ENCODE measurements at regions not wholly inside any gene's neighbourhood (a gene's known extent, or its start where the extent isn't known, plus 50 kb on each side); places are given as distances from the start of the nearest gene placed in this dataset.

- in situ Hi-C loops (cut with MboI; ENCODE audit: low sequenced_read_pairs, unreplicated experiment), result no loop called here
- DNase-seq (ENCODE audit: low spot score), result no peak
- TF ChIP-seq, protein P1, sequence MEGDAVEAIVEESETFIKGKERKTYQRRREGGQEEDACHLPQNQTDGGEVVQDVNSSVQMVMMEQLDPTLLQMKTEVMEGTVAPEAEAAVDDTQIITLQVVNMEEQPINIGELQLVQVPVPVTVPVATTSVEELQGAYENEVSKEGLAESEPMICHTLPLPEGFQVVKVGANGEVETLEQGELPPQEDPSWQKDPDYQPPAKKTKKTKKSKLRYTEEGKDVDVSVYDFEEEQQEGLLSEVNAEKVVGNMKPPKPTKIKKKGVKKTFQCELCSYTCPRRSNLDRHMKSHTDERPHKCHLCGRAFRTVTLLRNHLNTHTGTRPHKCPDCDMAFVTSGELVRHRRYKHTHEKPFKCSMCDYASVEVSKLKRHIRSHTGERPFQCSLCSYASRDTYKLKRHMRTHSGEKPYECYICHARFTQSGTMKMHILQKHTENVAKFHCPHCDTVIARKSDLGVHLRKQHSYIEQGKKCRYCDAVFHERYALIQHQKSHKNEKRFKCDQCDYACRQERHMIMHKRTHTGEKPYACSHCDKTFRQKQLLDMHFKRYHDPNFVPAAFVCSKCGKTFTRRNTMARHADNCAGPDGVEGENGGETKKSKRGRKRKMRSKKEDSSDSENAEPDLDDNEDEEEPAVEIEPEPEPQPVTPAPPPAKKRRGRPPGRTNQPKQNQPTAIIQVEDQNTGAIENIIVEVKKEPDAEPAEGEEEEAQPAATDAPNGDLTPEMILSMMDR (IDR thresholded peaks at IDR 0.05; ENCODE audit: borderline replicate concordance, control extremely low read depth, extremely low read depth, insufficient read depth, missing control alignments), result no peak
Observed at GRCh38 chr13:111663505-111663904, 343.1 kb downstream of the TEX29 start.

DNA sequence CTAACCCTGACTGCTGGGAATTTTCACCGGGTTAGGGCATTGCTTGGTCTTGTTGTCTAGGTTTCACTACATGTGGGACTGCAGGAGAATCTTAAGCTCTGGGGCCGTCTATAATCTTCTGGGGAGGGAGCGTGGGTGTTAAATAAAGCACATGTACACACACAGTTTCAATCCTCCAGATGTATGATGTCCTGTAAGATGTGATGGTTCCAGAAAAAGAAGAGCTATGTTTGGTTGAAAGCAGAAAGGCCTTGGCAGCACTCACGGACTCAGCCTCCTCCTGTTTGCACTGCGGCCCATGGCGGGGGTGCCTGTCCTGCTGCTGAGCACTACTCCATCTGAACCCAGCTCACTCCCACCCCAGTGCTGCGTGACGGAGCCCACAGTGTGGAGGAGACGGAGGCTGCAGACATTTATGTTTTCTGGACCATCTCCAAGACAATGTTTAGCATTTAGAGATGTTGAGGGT, 343.5 kb downstream of the TEX29 start:
- TF ChIP-seq, protein P1 (IDR thresholded peaks at IDR 0.05; ENCODE audit: borderline replicate concordance, control extremely low read depth, extremely low read depth, insufficient read depth, missing control alignments), result no peak
- in situ Hi-C loops (cut with MboI; ENCODE audit: low sequenced_read_pairs, unreplicated experiment), result no loop called here
- DNase-seq (ENCODE audit: low spot score), result no peak

DNA sequence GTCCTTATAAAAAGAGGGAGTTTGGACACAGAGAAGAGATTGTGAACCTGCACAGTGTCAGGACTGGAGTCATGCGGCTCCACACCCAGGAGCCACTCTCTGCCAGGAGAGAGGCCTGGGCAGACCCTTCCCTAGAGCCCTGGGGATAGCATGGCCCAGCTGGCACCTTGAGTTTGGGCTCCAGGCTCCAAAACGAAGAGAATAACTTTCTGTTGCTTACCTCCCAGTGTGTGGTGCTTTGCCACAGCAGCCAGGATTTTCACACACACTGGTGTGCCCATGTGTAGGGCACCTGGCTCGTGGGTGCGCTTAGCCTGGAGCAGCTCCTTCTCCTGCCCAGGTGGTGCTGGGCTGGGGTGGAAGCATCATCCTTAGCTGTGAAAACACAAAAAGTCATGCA, 344.3 kb downstream of the TEX29 start:
- in situ Hi-C loops (cut with MboI; ENCODE audit: low sequenced_read_pairs, unreplicated experiment), result no loop called here
- DNase-seq (ENCODE audit: low spot score), result no peak
- TF ChIP-seq, protein P1 (IDR thresholded peaks at IDR 0.05; ENCODE audit: borderline replicate concordance, control extremely low read depth, extremely low read depth, insufficient read depth, missing control alignments), result no peak

DNA sequence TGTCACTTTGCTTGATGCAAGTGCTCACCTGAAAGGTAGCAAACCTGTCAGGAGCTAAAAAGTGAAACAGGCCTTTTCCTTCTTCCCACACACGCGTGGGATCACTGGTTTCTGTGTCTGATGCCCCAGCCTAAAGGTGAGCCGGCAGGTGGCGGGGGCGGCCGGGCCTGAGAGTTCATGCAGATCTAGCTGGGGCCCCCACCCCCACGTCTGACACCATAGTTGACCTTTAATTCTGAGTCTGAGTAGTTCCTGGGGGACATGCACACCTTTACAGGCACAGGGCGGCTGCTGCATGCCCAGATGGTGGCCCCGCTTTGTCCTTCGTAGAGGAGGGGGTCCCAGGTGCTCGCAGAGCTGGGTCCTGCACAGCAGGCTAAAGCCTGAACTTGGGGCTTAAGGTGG, 345.3 kb downstream of the TEX29 start:
- TF ChIP-seq, protein P1 (IDR thresholded peaks at IDR 0.05; ENCODE audit: borderline replicate concordance, control extremely low read depth, extremely low read depth, insufficient read depth, missing control alignments), result no peak
- DNase-seq (ENCODE audit: low spot score), result no peak
- in situ Hi-C loops (cut with MboI; ENCODE audit: low sequenced_read_pairs, unreplicated experiment), result no loop called here

DNA sequence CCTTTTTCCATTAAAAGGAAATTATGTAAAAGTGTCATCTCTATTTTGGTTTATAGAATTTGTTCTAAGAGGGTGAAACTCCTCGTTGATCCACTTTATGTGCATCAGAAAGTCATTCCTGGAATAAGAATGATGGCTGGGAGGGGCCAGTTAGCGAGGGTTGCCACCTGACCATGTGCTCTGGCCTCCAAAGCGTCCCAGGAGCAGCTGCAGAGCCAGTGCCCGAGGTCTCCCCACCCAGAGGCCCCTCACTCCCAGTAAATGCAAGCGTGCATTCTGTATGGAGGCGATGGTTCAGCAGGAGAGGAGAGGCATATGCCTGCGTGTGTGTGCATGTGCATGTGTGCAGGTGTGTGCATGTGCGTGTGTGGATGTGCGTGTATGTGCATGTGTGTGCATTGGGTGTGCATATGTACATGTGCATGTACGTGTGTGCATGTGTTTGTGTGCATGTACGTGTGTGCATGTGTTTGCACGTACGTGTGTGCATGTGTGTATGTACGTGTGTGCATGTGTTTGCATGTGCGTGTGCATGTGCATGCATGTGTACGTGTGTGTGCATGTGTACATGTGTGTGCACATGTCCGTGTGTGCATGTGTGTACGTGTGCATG, 345.8 kb downstream of the TEX29 start:
- DNase-seq (ENCODE audit: low spot score), result no peak
- in situ Hi-C loops (cut with MboI; ENCODE audit: low sequenced_read_pairs, unreplicated experiment), result no loop called here
- TF ChIP-seq, protein P1 (IDR thresholded peaks at IDR 0.05; ENCODE audit: borderline replicate concordance, control extremely low read depth, extremely low read depth, insufficient read depth, missing control alignments), result no peak

GRCh38 chr13:111667757-111668156, 347.3 kb downstream of the TEX29 start:
- in situ Hi-C loops (cut with MboI; ENCODE audit: low sequenced_read_pairs, unreplicated experiment), result no loop called here

More at GRCh38 chr13:111667757-111668156, 347.3 kb downstream of the TEX29 start:
- DNase-seq (ENCODE audit: low spot score), result no peak
- TF ChIP-seq, protein P1 (IDR thresholded peaks at IDR 0.05; ENCODE audit: borderline replicate concordance, control extremely low read depth, extremely low read depth, insufficient read depth, missing control alignments), result no peak

Data from GM13976 (cell line).